DMS53 (cell line): ENCODE measurements at regions not wholly inside any gene's neighbourhood (a gene's known extent, or its start where the extent isn't known, plus 50 kb on each side); places are given as distances from the start of the nearest gene placed in this dataset.
"Not testable (repeated sequence)": the region's sequence is repeated elsewhere in the genome, so short reads cannot be mapped to it uniquely, and the experiment has no call there.

Source experiments
- DNase-seq: peaks from one replicate; lab custom pipeline; 2025; lab: John Stamatoyannopoulos, UW

- DNase-seq: no peak
Observed at GRCh38 chr22:35475545-35475944, 65.1 kb upstream of the RASD2 start.

- no peak for DNase-seq
Observed at GRCh38 chr22:35476341-35476740, 64.3 kb upstream of the RASD2 start.

GRCh38 chr22:35477911-35478582 lies 62.6 kb upstream of the RASD2 start:
- DNase-seq: peak; percentile 70

GRCh38 chr22:35478633-35479107 lies 62.0 kb upstream of the RASD2 start:
- DNase-seq: no peak

- no peak for DNase-seq
Observed at GRCh38 chr22:35479359-35479758, 61.3 kb upstream of the RASD2 start.

GRCh38 chr22:35479985-35480550 lies 60.6 kb upstream of the RASD2 start:
- DNase-seq: no peak

GRCh38 chr22:35480627-35481550 lies 59.7 kb upstream of the RASD2 start:
- DNase-seq: peak; percentile 2

- no peak for DNase-seq
Observed at GRCh38 chr22:35482311-35482710, 58.3 kb upstream of the RASD2 start.

- no peak for DNase-seq
Observed at GRCh38 chr22:35482974-35483373, 57.7 kb upstream of the RASD2 start.

GRCh38 chr22:35483730-35484129 lies 56.9 kb upstream of the RASD2 start:
- DNase-seq: no peak

- DNase-seq: no peak
Observed at GRCh38 chr22:35484651-35485556, 55.7 kb upstream of the RASD2 start.

- DNase-seq: no peak
Observed at GRCh38 chr22:35486116-35486631, 54.5 kb upstream of the RASD2 start.

GRCh38 chr22:35487623-35488022 lies 53.0 kb upstream of the RASD2 start:
- not testable (repeated sequence) for DNase-seq

GRCh38 chr22:35488513-35488912 lies 52.1 kb upstream of the RASD2 start:
- peak; percentile 23 for DNase-seq

GRCh38 chr22:35489239-35489638 lies 51.4 kb upstream of the RASD2 start:
- peak; percentile 13 for DNase-seq
